ENCODE measurements at regions not wholly inside any gene's neighbourhood (a gene's known extent, or its start where the extent isn't known, plus 50 kb on each side); places are given as distances from the start of the nearest gene placed in this dataset.
"Not testable (repeated sequence)": the region's sequence is repeated elsewhere in the genome, so short reads cannot be mapped to it uniquely, and the experiment has no call there.

DNA sequence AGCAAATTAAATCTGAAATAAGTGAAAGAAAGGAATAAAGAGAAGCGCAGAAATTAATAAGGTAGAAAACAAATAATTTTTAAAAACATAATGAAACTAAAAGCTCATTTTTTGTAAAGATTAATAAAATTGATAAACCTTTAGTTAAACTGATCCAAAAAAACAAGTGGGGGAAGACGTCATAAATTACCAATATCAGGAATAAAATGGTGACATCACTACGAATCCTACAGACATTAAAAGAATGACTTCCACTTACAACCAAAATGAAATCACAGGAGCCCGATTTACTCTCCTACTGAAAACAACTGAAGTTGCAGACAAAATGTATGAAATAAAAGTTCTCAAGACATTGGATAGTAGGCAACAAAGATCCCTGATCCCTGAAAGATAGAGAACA is 68.1 kb upstream of the IFFO2 start:
- DNase-seq = no peak

GRCh38 chr1:19023787-19024186 is 67.3 kb upstream of the IFFO2 start:
- DNase-seq = no peak

DNA sequence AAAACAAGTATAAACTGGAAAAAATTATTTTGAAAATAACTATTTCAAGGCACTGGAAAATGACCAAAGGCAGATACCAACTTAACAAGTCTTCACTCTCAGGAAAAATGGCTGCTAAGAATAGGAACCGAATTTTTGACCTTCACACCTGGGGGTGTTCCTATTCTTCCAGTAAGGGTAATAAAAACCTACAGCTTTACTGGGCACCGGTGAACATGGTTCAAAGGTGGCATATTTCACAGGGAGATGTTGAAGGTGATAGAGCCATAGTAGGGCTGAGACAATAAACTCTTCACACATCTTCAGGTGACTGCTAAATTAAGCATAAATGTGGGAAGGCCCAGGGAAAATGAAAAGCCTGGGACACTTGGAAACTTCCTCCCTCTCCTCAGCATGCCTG is 65.4 kb upstream of the IFFO2 start:
- DNase-seq = no peak

- not testable (repeated sequence) for DNase-seq
These were observed 62.8 kb upstream of the IFFO2 start for GRCh38 chr1:19019288-19019687.

DNA sequence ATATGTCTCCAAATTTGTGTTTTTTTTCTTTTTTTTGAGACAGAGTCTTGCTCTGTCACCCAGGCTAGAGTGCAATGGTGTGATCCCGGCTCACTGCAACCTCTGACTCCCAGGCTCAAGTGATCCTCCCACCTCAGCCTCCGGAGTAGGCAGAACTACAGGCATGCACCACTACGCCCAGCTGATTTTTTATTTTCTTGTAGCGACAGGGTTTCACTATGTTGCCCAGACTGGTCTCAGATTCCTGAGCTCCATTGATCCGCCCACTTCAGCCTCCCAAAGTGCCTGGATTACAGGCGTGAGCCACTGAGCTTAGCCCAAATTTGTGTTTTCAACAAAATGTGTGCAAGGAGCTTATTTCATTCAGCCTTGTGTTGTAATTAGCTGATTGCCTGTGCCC is 59.0 kb upstream of the IFFO2 start:
- no peak for DNase-seq

GRCh38 chr1:19014765-19015164 is 58.3 kb upstream of the IFFO2 start:
- DNase-seq = no peak

DNA sequence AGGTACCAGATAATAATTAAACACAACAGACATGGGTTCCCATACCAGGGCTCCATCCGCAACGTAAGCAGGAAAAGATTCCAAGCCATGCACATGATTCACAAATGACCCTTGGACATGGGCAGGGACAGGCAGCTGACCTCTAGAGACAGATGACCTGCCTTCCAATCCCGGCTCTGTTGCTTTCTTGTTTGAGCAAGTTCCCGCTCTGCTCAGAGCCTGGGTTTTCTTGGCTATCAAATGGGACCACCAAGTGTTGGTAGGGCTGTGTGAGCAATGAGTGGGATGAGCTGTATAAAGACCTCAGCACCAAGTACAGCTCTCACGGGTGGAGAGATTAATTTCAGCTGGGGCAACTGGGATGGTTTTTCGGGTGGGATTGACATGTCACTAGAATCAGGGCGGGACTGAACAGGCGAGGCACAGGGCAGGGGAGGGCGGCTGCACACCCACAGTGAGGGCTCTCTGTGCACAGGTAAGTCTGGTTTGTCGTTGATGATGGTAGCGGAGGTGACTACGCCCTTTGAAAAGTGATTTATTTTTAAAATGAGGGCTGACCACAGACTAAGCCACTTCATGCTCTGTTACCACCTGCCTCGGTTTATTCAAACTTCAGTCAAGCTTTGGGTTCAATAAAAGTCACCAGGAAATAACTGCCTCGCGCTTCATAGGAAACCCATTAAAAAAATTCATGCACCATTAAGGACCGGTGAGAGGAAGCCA is 57.5 kb upstream of the IFFO2 start:
- no peak for DNase-seq

- no peak for DNase-seq
These were observed 55.4 kb upstream of the IFFO2 start for GRCh38 chr1:19011845-19012231.

DNA sequence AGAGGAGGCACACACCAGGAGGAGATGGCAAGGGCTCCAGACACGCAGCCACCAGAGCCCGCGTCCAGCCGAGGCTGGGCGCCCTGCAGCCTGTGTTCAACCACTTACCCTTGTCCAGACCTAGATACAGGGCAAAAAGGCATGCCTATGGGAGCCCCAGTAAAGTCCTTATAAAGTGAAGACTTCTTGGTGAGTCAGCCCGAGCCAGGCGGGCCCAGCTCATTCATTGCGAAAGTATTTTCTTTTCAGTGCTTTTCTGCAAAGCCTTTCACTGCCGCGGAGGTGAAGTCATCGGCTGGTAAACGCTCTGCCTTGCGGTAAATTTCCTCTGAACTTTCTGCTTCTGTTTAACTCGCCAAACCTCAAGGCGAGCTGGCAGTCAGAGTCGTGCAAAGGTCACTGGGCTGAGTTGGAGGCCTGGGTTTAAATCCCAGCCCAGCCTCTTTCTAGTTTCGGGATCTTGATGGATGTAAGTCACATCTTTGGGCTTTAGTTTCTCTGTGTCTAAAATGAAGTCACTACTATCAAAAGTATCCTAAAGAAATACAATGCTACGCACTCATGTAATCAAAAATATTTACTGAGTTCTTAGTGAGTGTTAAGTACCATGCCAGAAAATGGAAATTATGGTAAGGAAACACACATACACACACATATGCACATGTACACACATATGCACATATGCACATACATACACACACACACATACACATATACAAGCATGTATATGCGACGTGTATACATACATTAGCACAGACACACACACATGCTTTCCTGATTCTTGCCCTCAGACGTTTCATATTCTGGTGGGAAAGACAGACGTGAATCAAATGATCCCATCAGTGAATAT is 54.7 kb upstream of the IFFO2 start:
- DNase-seq = peak; percentile 32

DNA sequence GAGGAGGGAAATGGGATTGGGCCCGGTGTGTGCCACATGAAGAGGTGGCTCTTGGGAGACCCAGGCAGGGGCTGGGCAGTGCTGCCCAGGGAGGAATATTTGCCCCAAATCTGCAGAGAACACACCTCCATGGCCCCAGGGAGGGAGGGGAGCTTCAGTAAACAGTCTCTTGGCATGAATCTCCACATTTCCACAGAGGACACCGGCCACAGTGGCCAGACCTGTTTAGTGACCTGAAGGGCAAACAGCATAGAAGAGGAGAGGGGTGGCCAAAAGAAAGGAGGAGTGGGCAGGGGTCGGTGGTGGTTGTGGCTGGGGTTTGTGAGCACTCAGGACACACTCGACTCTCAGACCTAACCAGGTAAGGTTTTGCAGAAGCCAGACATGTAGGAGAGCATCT is 54.0 kb upstream of the IFFO2 start:
- no peak for DNase-seq

GRCh38 chr1:19009882-19010321 is 53.4 kb upstream of the IFFO2 start:
- no peak for DNase-seq

GRCh38 chr1:19009126-19009881 is 52.8 kb upstream of the IFFO2 start:
- no peak for DNase-seq

- DNase-seq = no peak
These were observed 51.3 kb upstream of the IFFO2 start for GRCh38 chr1:19007491-19008441.

- no peak for DNase-seq
These were observed 50.4 kb upstream of the IFFO2 start for GRCh38 chr1:19006837-19007271.
